ENCODE measurements at regions not wholly inside any gene's neighbourhood (a gene's known extent, or its start where the extent isn't known, plus 50 kb on each side); places are given as distances from the start of the nearest gene placed in this dataset.

DNA sequence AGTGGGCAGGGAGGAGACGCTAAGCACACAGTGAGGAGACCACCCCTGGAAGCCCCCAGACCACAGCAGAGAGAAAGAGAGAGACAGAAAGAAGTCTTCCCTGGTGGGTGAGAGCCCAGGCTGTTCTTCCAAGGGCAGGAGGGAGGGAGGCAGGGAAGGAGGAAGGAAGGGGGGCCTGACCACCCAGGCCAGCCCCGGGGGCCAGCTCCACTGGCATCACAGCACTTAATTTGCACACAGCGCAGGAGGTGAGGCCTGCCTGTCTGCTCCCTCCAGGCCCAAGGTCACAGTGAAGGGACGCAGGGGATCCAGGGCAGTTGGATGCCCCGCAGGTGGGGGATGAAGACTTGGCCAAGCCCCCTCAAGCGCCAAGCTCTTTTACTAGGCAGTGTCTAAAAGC, 141.9 kb upstream of the C14orf180 start:
- H4K20me1 ChIP-seq (ENCODE audit: insufficient read depth), result no peaks in the 10 kb centered on the region
- no peaks in the 10 kb centered on the region for H3K27me3 ChIP-seq (ENCODE audit: insufficient read depth)
- no peak overlapping the region for H3K4me3 ChIP-seq (ENCODE audit: low read depth in 2 of 2, low read length in 1 of 2)
- no peaks in the 10 kb centered on the region for H3K79me2 ChIP-seq (ENCODE audit: insufficient read depth)
- H3K9me3 ChIP-seq, result no peaks in the 10 kb centered on the region
- H3K36me3 ChIP-seq (replicated peaks in 1 of 2; ENCODE audit: control insufficient read depth in 1 of 2, insufficient read depth in 2 of 2, low read length in 1 of 2), result no peaks in the 10 kb centered on the region
- H3F3A ChIP-seq (replicated peaks; ENCODE audit: insufficient read depth), result no peaks in the 10 kb centered on the region
- H3K4me2 ChIP-seq, result no peak overlapping the region
- no peak for TF ChIP-seq FOXM1 (IDR thresholded peaks at IDR 0.05; ENCODE audit: low read depth)
- no peak for TF ChIP-seq RAD21 (IDR thresholded peaks at IDR 0.05; ENCODE audit: low read length)
- no peak for TF ChIP-seq MEF2A (IDR thresholded peaks at IDR 0.05; ENCODE audit: borderline replicate concordance, low read depth)
- TF ChIP-seq YY1 (IDR thresholded peaks at IDR 0.05; ENCODE audit: low read depth), result no peak
- no peak for TF ChIP-seq ELF1 (IDR thresholded peaks at IDR 0.05)
- TF ChIP-seq TCF12 (IDR thresholded peaks at IDR 0.05), result no peak
- TF ChIP-seq RXRA (IDR thresholded peaks at IDR 0.05; ENCODE audit: borderline replicate concordance, low read depth), result no peak
- TF ChIP-seq, protein P1, sequence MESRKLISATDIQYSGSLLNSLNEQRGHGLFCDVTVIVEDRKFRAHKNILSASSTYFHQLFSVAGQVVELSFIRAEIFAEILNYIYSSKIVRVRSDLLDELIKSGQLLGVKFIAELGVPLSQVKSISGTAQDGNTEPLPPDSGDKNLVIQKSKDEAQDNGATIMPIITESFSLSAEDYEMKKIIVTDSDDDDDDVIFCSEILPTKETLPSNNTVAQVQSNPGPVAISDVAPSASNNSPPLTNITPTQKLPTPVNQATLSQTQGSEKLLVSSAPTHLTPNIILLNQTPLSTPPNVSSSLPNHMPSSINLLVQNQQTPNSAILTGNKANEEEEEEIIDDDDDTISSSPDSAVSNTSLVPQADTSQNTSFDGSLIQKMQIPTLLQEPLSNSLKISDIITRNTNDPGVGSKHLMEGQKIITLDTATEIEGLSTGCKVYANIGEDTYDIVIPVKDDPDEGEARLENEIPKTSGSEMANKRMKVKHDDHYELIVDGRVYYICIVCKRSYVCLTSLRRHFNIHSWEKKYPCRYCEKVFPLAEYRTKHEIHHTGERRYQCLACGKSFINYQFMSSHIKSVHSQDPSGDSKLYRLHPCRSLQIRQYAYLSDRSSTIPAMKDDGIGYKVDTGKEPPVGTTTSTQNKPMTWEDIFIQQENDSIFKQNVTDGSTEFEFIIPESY (IDR thresholded peaks at IDR 0.05; ENCODE audit: borderline replicate concordance, low read depth), result no peak
- no peak for TF ChIP-seq SIN3A (IDR thresholded peaks at IDR 0.05; ENCODE audit: borderline replicate concordance, low read depth, low read length)
- WGBS (ENCODE audit: low lambda C conversion rate), result 63% methylated on average over 4 of the region's 6 CpGs
- H3K9ac ChIP-seq, result no peak overlapping the region
- DNase-seq, result peak; percentile 61
- H3K4me1 ChIP-seq (ENCODE audit: control insufficient read depth in 1 of 2, insufficient read depth in 2 of 2, low read depth in 1 of 2, low read length in 1 of 2), result peaks cover 0 to 27% of the 10 kb centered on the region in 2 experiments; a peak in 1 of 4 replicates
- ChIA-PET CTCF (interaction anchor here (1.5 to 2.7 kb wide), 2 partner anchors 67 to 127 kb away, joined by 4 to 14 read pairs; no protein-coding TSS in a partner anchor), POLR2A (interaction anchor here (1.8 kb wide), 1 partner anchor 13 kb away, joined by 7 read pairs; no protein-coding TSS in a partner anchor)
- no peak overlapping the region for H2AFZ ChIP-seq (ENCODE audit: low read depth)
- H3K9me2 ChIP-seq, result no peaks in the 10 kb centered on the region
- H3K27ac ChIP-seq (ENCODE audit: low read depth in 2 of 2, low read length in 1 of 2), result peak overlapping the region in 1 of 2 experiments; percentile 71; a peak in 1 of 4 replicates

DNA sequence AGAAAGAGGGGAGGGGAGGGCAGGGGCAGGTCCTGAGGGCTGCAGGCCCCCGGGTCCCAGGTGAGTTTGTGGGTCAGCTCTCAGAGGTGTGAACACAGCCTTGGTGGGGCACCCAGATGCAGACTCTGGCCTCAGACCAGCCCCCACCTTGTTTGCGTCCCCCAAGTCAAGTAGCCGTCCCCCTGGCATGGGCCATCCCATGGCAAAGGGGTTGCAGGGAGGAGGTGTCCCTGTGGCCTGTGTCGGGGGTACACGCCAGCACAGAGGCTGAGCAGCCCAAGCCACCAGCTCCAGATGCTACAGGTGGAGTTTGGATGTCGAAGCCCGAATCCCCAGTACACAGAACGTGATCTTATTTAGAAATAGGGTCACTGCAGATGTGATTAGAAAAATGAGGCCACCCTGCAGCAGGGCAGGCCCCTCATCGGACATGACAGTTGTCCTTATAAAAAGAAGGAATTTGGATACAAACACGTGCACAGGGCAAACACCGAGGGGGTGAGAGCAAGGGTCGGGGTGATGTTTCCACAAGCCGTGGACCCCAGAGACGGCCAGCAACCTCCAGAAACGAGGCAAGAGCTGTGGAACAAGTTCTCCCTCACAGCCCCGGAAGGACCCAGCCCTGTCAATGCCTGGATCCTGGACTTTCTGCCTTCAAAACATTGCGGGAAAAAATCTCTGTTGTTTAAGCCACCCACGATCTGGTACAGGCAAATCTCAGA, 141.2 kb upstream of the C14orf180 start:
- TF ChIP-seq SMC3 (IDR thresholded peaks at IDR 0.05; ENCODE audit: low read depth, low read length) (no peak), YY1 (IDR thresholded peaks at IDR 0.05; ENCODE audit: low read depth) (no peak), GABPA (IDR thresholded peaks at IDR 0.05; ENCODE audit: low read depth) (no peak), TCF12 (IDR thresholded peaks at IDR 0.05) (no peak), EP300 (IDR thresholded peaks at IDR 0.05; ENCODE audit: borderline replicate concordance in 1 of 2, low read depth in 1 of 2, low read length in 1 of 2) (no peak), GATA2 (CRISPR knock-in tag; IDR thresholded peaks at IDR 0.05) (no peak), TEAD4 (IDR thresholded peaks at IDR 0.05; ENCODE audit: borderline replicate concordance, insufficient read depth) (no peak), MEF2A (IDR thresholded peaks at IDR 0.05; ENCODE audit: borderline replicate concordance, low read depth) (no peak), RXRA (IDR thresholded peaks at IDR 0.05; ENCODE audit: borderline replicate concordance, low read depth) (no peak)

More for the DNA sequence above, 141.2 kb upstream of the C14orf180 start:
- peaks cover 0 to 30% of the 10 kb centered on the region in 2 experiments; a peak in 1 of 4 replicates for H3K4me1 ChIP-seq (ENCODE audit: control insufficient read depth in 1 of 2, insufficient read depth in 2 of 2, low read depth in 1 of 2, low read length in 1 of 2)
- no peak overlapping the region for H3K4me2 ChIP-seq
- H3K36me3 ChIP-seq (replicated peaks in 1 of 2; ENCODE audit: control insufficient read depth in 1 of 2, insufficient read depth in 2 of 2, low read length in 1 of 2), result no peaks in the 10 kb centered on the region
- no peak overlapping the region for H3K9ac ChIP-seq
- H3K27ac ChIP-seq (ENCODE audit: low read depth in 2 of 2, low read length in 1 of 2), result no peak overlapping the region
- H2AFZ ChIP-seq (ENCODE audit: low read depth), result no peak overlapping the region
- POLR2A ChIA-PET, result no interaction called here
- H4K20me1 ChIP-seq (ENCODE audit: insufficient read depth), result no peaks in the 10 kb centered on the region
- CTCF ChIA-PET, result interaction anchor here (2.7 kb wide), 1 partner anchor 127 kb away, joined by 14 read pairs; no protein-coding TSS in a partner anchor
- H3K4me3 ChIP-seq (ENCODE audit: low read depth in 2 of 2, low read length in 1 of 2), result no peak overlapping the region
- H3K79me2 ChIP-seq (ENCODE audit: insufficient read depth), result no peaks in the 10 kb centered on the region
- H3K9me3 ChIP-seq, result no peaks in the 10 kb centered on the region
- no peaks in the 10 kb centered on the region for H3K27me3 ChIP-seq (ENCODE audit: insufficient read depth)
- peak; percentile 22 for DNase-seq
- no peaks in the 10 kb centered on the region for H3K9me2 ChIP-seq
- 48% methylated on average over 15 of the region's 18 CpGs for WGBS (ENCODE audit: low lambda C conversion rate)
- no peaks in the 10 kb centered on the region for H3F3A ChIP-seq (replicated peaks; ENCODE audit: insufficient read depth)

Data from SK-N-SH (cell line).